Liver (tissue), 8 donors: ENCODE measurements at regions not wholly inside any gene's neighbourhood (a gene's known extent, or its start where the extent isn't known, plus 50 kb on each side); places are given as distances from the start of the nearest gene placed in this dataset.

ENCODE experiments used
- DNase-seq: peaks from one replicate; pipeline ENCODE4 v3.0.0-alpha.2; 2017; ENCODE audit warnings: low spot score
- H3K27ac ChIP-seq, 2 donors: one replicate each; pipeline ENCODE4 v1.7.0; 2013; ENCODE audit warnings: inconsistent platforms in 2 of 2, low read length in 2 of 2, control low read depth in 1 of 2, low read depth in 1 of 2, mild to moderate bottlenecking in 1 of 2
- H3K27me3 ChIP-seq, 4 donors: one replicate each; pipeline versions ENCODE4 v1.6.1 to v1.7.0; 2013; ENCODE audit warnings: low read length in 3 of 4, inconsistent platforms in 1 of 4, mild to moderate bottlenecking in 1 of 4, moderate library complexity in 1 of 4; ENCODE audit not compliant: control insufficient read depth in 4 of 4, insufficient read depth in 4 of 4
- H3K36me3 ChIP-seq, 4 donors: one replicate each; pipeline versions ENCODE4 v1.6.1 to v1.7.0; 2013; ENCODE audit warnings: low read length in 3 of 4, mild to moderate bottlenecking in 3 of 4, low read depth in 1 of 4, moderate library complexity in 1 of 4; ENCODE audit not compliant: control insufficient read depth in 4 of 4, insufficient read depth in 3 of 4
- H3K4me1 ChIP-seq, 4 donors: one replicate each; pipeline versions ENCODE4 v1.6.1 to v1.7.0; 2013; ENCODE audit warnings: low read length in 3 of 4, mild to moderate bottlenecking in 3 of 4, moderate library complexity in 1 of 4; ENCODE audit not compliant: control insufficient read depth in 4 of 4, insufficient read depth in 4 of 4
- H3K4me3 ChIP-seq, 3 donors: one replicate each; pipeline versions ENCODE4 v1.6.1 to v1.7.0; 2013; ENCODE audit warnings: low read length in 3 of 3, control low read depth in 1 of 3, low read depth in 1 of 3, mild to moderate bottlenecking in 1 of 3
- H3K9ac ChIP-seq, 2 donors: one replicate each; pipeline ENCODE4 v1.7.0; 2013; ENCODE audit warnings: low read length in 2 of 2, mild to moderate bottlenecking in 2 of 2, moderate library complexity in 2 of 2, control low read depth in 1 of 2, low read depth in 1 of 2
- H3K9me3 ChIP-seq, 4 donors: one replicate each; pipeline versions ENCODE4 v1.6.1 to v1.7.0; 2013; ENCODE audit warnings: low read length in 3 of 4; ENCODE audit not compliant: control insufficient read depth in 4 of 4
- GABPA ChIP-seq, 2 donors: IDR thresholded peaks in 1 of 2; conservative IDR thresholded peaks in 1 of 2; 2 replicates each; pipeline ENCODE4 v1.6.1; 2016; ENCODE audit warnings: antibody characterized with exemption in 2 of 2, mild to moderate bottlenecking in 1 of 2, moderate library complexity in 1 of 2
- HNF4G ChIP-seq: IDR thresholded peaks from 2 replicates; pipeline ENCODE4 v1.6.1; 2016; ENCODE audit warnings: antibody characterized with exemption
- JUND ChIP-seq, 2 donors: IDR thresholded peaks; 2 replicates each; pipeline ENCODE4 v1.6.1; 2016; ENCODE audit warnings: antibody characterized with exemption in 2 of 2
- NR2F2 ChIP-seq: IDR thresholded peaks from 2 replicates; pipeline ENCODE4 v1.6.1; 2016; ENCODE audit warnings: antibody characterized with exemption
- RAD21 ChIP-seq, 2 donors: IDR thresholded peaks; 2 replicates each; pipeline ENCODE4 v1.6.1; 2016; ENCODE audit warnings: antibody characterized with exemption in 2 of 2, mild to moderate bottlenecking in 2 of 2
- RXRA ChIP-seq, 2 donors: IDR thresholded peaks; 2 replicates each; pipeline ENCODE4 v1.6.1; 2017 to 2018; ENCODE audit warnings: antibody characterized with exemption in 2 of 2, mild to moderate bottlenecking in 1 of 2
- YY1 ChIP-seq: IDR thresholded peaks from 2 replicates; pipeline ENCODE4 v1.6.1; 2016; ENCODE audit warnings: antibody characterized with exemption, mild to moderate bottlenecking
- WGBS: extraction: QIAGEN DNeasy Blood & Tissue Kit; methylation state at CpG from one replicate; pipeline ENCODE4 v1.1.7; 2013; 5-methylcytosine and 5-hydroxymethylcytosine counted together
- TF ChIP-seq, protein P1 (sequence below): IDR thresholded peaks from 2 replicates; pipeline ENCODE4 v1.6.1; 2016; ENCODE audit warnings: antibody characterized with exemption
- TF ChIP-seq, protein P2 (sequence below): fragments of 150-350 bp; IDR thresholded peaks from 2 replicates; pipeline ENCODE4 v1.5.1; 2017; ENCODE audit warnings: improper control_type of control experiment, low read depth, low read length; ENCODE audit not compliant: missing input control
- TF ChIP-seq, protein P3 (sequence below): IDR thresholded peaks from 2 replicates; pipeline ENCODE4 v1.6.1; 2016; ENCODE audit warnings: antibody characterized with exemption, mild to moderate bottlenecking
- TF ChIP-seq, protein P4 (sequence below): IDR thresholded peaks from 2 replicates; pipeline ENCODE4 v1.6.1; 2016; ENCODE audit warnings: antibody characterized with exemption
- TF ChIP-seq, protein P5 (sequence below): IDR thresholded peaks from 2 replicates; pipeline ENCODE4 v1.6.1; 2016; ENCODE audit warnings: antibody characterized with exemption
- donor health status: healthy.
- donor health status: healthy.
- donor health status: healthy.
- donor health status: healthy.
- donor health status: healthy.

DNA sequence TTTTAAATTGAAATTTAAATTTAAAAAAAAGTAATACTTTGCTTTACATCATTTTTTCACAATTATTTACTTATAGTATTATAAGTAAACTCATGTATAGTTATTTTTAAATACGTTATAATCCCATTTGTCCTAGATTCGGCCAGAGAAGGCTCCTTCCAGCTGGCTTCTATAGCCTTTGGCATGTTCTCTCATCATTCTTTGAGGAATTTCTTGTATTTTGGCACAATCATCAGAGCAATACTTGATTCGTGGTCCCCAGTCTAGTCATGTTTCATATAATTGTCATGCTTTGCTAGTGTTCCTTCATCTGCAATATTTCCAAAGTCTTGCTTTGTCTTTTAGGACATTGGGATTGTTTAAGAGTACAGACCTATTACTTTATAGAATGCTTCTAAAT, 1037.9 kb upstream of the AGA start:
- Histone ChIP-seq H3K36me3 (no peaks in the 10 kb centered on the region), H3K9ac (no peak overlapping the region), H3K4me3 (no peak overlapping the region), H3K4me1 (no peaks in the 10 kb centered on the region), H3K27ac (no peak overlapping the region), H3K9me3 (no peaks in the 10 kb centered on the region), H3K27me3 (no peaks in the 10 kb centered on the region)
- WGBS, result 74% methylated on average over 3 of the region's 3 CpGs
- DNase-seq, result no peak
- no peak for TF ChIP-seq RAD21 (IDR thresholded peaks at IDR 0.05)
- TF ChIP-seq, protein P1, sequence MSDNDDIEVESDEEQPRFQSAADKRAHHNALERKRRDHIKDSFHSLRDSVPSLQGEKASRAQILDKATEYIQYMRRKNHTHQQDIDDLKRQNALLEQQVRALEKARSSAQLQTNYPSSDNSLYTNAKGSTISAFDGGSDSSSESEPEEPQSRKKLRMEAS, result no peak
- TF ChIP-seq NR2F2, result no peak
- TF ChIP-seq, protein P2, sequence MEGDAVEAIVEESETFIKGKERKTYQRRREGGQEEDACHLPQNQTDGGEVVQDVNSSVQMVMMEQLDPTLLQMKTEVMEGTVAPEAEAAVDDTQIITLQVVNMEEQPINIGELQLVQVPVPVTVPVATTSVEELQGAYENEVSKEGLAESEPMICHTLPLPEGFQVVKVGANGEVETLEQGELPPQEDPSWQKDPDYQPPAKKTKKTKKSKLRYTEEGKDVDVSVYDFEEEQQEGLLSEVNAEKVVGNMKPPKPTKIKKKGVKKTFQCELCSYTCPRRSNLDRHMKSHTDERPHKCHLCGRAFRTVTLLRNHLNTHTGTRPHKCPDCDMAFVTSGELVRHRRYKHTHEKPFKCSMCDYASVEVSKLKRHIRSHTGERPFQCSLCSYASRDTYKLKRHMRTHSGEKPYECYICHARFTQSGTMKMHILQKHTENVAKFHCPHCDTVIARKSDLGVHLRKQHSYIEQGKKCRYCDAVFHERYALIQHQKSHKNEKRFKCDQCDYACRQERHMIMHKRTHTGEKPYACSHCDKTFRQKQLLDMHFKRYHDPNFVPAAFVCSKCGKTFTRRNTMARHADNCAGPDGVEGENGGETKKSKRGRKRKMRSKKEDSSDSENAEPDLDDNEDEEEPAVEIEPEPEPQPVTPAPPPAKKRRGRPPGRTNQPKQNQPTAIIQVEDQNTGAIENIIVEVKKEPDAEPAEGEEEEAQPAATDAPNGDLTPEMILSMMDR, result no peak
- TF ChIP-seq, protein P3, sequence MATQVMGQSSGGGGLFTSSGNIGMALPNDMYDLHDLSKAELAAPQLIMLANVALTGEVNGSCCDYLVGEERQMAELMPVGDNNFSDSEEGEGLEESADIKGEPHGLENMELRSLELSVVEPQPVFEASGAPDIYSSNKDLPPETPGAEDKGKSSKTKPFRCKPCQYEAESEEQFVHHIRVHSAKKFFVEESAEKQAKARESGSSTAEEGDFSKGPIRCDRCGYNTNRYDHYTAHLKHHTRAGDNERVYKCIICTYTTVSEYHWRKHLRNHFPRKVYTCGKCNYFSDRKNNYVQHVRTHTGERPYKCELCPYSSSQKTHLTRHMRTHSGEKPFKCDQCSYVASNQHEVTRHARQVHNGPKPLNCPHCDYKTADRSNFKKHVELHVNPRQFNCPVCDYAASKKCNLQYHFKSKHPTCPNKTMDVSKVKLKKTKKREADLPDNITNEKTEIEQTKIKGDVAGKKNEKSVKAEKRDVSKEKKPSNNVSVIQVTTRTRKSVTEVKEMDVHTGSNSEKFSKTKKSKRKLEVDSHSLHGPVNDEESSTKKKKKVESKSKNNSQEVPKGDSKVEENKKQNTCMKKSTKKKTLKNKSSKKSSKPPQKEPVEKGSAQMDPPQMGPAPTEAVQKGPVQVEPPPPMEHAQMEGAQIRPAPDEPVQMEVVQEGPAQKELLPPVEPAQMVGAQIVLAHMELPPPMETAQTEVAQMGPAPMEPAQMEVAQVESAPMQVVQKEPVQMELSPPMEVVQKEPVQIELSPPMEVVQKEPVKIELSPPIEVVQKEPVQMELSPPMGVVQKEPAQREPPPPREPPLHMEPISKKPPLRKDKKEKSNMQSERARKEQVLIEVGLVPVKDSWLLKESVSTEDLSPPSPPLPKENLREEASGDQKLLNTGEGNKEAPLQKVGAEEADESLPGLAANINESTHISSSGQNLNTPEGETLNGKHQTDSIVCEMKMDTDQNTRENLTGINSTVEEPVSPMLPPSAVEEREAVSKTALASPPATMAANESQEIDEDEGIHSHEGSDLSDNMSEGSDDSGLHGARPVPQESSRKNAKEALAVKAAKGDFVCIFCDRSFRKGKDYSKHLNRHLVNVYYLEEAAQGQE, result no peak

DNA sequence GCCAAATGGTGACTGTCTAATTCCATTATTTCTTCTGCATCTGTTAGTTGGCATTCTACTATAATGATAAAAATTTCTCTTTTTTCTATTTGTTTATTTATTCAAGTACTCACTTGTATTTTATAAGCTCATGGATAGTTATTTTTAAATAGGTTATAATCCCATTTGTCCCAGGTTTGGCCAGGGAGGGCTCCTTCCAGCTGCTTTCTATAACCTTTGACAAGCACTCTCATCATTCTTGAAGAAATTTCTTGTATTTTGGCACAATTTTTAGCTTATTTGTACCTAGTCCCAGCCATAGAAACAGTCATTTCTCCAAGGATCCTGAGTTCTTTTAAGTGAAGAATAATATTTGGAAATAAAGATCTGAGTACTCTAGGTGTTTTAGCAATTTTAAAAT, 1038.6 kb upstream of the AGA start:
- no peaks in the 10 kb centered on the region for H3K9me3 ChIP-seq
- no peaks in the 10 kb centered on the region for H3K36me3 ChIP-seq
- no peak overlapping the region for H3K27ac ChIP-seq
- H3K4me1 ChIP-seq, result no peaks in the 10 kb centered on the region
- no peak overlapping the region for H3K4me3 ChIP-seq
- DNase-seq, result no peak
- H3K27me3 ChIP-seq, result no peaks in the 10 kb centered on the region
- H3K9ac ChIP-seq, result no peak overlapping the region
- TF ChIP-seq, protein P4, sequence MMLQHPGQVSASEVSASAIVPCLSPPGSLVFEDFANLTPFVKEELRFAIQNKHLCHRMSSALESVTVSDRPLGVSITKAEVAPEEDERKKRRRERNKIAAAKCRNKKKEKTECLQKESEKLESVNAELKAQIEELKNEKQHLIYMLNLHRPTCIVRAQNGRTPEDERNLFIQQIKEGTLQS, result no peak
- TF ChIP-seq JUND (IDR thresholded peaks at IDR 0.05) (no peak), HNF4G (no peak), GABPA (IDR thresholded peaks at IDR 0.05 in 1 of 2, conservative IDR thresholded peaks at IDR 0.05 in 1 of 2) (no peak), RXRA (IDR thresholded peaks at IDR 0.05) (no peak), YY1 (no peak), NR2F2 (no peak)
- TF ChIP-seq, protein P1, result no peak
- TF ChIP-seq, protein P2, result no peak
- TF ChIP-seq, protein P5, sequence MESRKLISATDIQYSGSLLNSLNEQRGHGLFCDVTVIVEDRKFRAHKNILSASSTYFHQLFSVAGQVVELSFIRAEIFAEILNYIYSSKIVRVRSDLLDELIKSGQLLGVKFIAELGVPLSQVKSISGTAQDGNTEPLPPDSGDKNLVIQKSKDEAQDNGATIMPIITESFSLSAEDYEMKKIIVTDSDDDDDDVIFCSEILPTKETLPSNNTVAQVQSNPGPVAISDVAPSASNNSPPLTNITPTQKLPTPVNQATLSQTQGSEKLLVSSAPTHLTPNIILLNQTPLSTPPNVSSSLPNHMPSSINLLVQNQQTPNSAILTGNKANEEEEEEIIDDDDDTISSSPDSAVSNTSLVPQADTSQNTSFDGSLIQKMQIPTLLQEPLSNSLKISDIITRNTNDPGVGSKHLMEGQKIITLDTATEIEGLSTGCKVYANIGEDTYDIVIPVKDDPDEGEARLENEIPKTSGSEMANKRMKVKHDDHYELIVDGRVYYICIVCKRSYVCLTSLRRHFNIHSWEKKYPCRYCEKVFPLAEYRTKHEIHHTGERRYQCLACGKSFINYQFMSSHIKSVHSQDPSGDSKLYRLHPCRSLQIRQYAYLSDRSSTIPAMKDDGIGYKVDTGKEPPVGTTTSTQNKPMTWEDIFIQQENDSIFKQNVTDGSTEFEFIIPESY, result no peak
